ENCODE measurements at regions not wholly inside any gene's neighbourhood (a gene's known extent, or its start where the extent isn't known, plus 50 kb on each side); places are given as distances from the start of the nearest gene placed in this dataset.

GRCh38 chr6:27777126-27777525 lies 135.1 kb downstream of the OR2B2 start:
- TF ChIP-seq CTCF (conservative IDR thresholded peaks at IDR 0.05; ENCODE audit: low read depth, low read length) (no peak), EZH2 (IDR thresholded peaks at IDR 0.05; ENCODE audit: low read length, unreplicated experiment) (no peak)

Data from PC-3 (cell line).